ENCODE measurements at regions not wholly inside any gene's neighbourhood (a gene's known extent, or its start where the extent isn't known, plus 50 kb on each side); places are given as distances from the start of the nearest gene placed in this dataset.
"Not testable (repeated sequence)": the region's sequence is repeated elsewhere in the genome, so short reads cannot be mapped to it uniquely, and the experiment has no call there.

- no peak for DNase-seq
Measured at GRCh38 chr2:129797489-129798300, 181.8 kb upstream of the RAB6C start.

GRCh38 chr2:129798301-129798581 lies 181.2 kb upstream of the RAB6C start:
- DNase-seq: no peak

- DNase-seq: no peak
Measured at GRCh38 chr2:129798626-129799025, 180.8 kb upstream of the RAB6C start.

GRCh38 chr2:129799036-129799958 lies 180.2 kb upstream of the RAB6C start:
- no peak for DNase-seq

- DNase-seq: no peak
Measured at GRCh38 chr2:129800285-129800684, 179.2 kb upstream of the RAB6C start.

- no peak for DNase-seq
Measured at GRCh38 chr2:129800686-129801085, 178.8 kb upstream of the RAB6C start.

GRCh38 chr2:129801575-129801974 lies 177.9 kb upstream of the RAB6C start:
- no peak for DNase-seq

GRCh38 chr2:129802290-129802689 lies 177.2 kb upstream of the RAB6C start:
- no peak for DNase-seq

- DNase-seq: no peak
Measured at GRCh38 chr2:129803032-129803431, 176.4 kb upstream of the RAB6C start.

- DNase-seq: no peak
Measured at GRCh38 chr2:129803871-129804270, 175.6 kb upstream of the RAB6C start.

- DNase-seq: no peak
Measured at GRCh38 chr2:129805899-129806298, 173.6 kb upstream of the RAB6C start.

- DNase-seq: no peak
Measured at GRCh38 chr2:129806317-129806716, 173.1 kb upstream of the RAB6C start.

- no peak for DNase-seq
Measured at GRCh38 chr2:129806990-129807389, 172.5 kb upstream of the RAB6C start.

- DNase-seq: not testable (repeated sequence)
Measured at GRCh38 chr2:129807642-129808338, 171.7 kb upstream of the RAB6C start.

GRCh38 chr2:129810521-129810920 lies 168.9 kb upstream of the RAB6C start:
- DNase-seq: no peak

GRCh38 chr2:129812071-129812470 lies 167.4 kb upstream of the RAB6C start:
- peak in 1 of 2 donors; percentile 4 for DNase-seq

- DNase-seq: no peak
Measured at GRCh38 chr2:129812654-129813053, 166.8 kb upstream of the RAB6C start.

- no peak for DNase-seq
Measured at GRCh38 chr2:129813404-129813803, 166.1 kb upstream of the RAB6C start.

GRCh38 chr2:129816813-129817574 lies 162.5 kb upstream of the RAB6C start:
- DNase-seq: no peak

GRCh38 chr2:129819855-129820254 lies 159.6 kb upstream of the RAB6C start:
- DNase-seq: no peak

GRCh38 chr2:129820908-129821307 lies 158.6 kb upstream of the RAB6C start:
- DNase-seq: no peak

- DNase-seq: no peak
Measured at GRCh38 chr2:129821445-129821844, 158.0 kb upstream of the RAB6C start.

- no peak for DNase-seq
Measured at GRCh38 chr2:129823044-129823443, 156.4 kb upstream of the RAB6C start.

All from stimulated activated CD4-positive, alpha-beta T cell treated with anti-CD3 and anti-CD28 coated beads, Interleukin-2, amount 100 ng/mL, for 24 hours (primary cell).